ENCODE measurements at regions not wholly inside any gene's neighbourhood (a gene's known extent, or its start where the extent isn't known, plus 50 kb on each side); places are given as distances from the start of the nearest gene placed in this dataset.

- no peak for TF ChIP-seq CTCF (IDR thresholded peaks at IDR 0.05; ENCODE audit: insufficient read depth, low read depth, low read length)
- no peak overlapping the region for H3K4me3 ChIP-seq (ENCODE audit: low read depth, low read length)
- DNase-seq (ENCODE audit: low read depth): no peak
Observed at GRCh38 chr3:76011121-76011520, 225.8 kb upstream of the ZNF717 start.

GRCh38 chr3:76015496-76015895 lies 230.1 kb upstream of the ZNF717 start:
- no peak for DNase-seq (ENCODE audit: low read depth)
- TF ChIP-seq CTCF (IDR thresholded peaks at IDR 0.05; ENCODE audit: insufficient read depth, low read depth, low read length): no peak
- no peak overlapping the region for H3K4me3 ChIP-seq (ENCODE audit: low read depth, low read length)

GRCh38 chr3:76016111-76016510 lies 230.8 kb upstream of the ZNF717 start:
- no peak for TF ChIP-seq CTCF (IDR thresholded peaks at IDR 0.05; ENCODE audit: insufficient read depth, low read depth, low read length)
- DNase-seq (ENCODE audit: low read depth): no peak
- H3K4me3 ChIP-seq (ENCODE audit: low read depth, low read length): no peak overlapping the region

GRCh38 chr3:76016769-76017439 lies 231.6 kb upstream of the ZNF717 start:
- no peak for DNase-seq (ENCODE audit: low read depth)
- H3K4me3 ChIP-seq (ENCODE audit: low read depth, low read length): no peak overlapping the region
- TF ChIP-seq CTCF (IDR thresholded peaks at IDR 0.05; ENCODE audit: insufficient read depth, low read depth, low read length): no peak

- no peak overlapping the region for H3K4me3 ChIP-seq (ENCODE audit: low read depth, low read length)
- no peak for DNase-seq (ENCODE audit: low read depth)
- no peak for TF ChIP-seq CTCF (IDR thresholded peaks at IDR 0.05; ENCODE audit: insufficient read depth, low read depth, low read length)
Observed at GRCh38 chr3:76021376-76021775, 236.0 kb upstream of the ZNF717 start.

- DNase-seq (ENCODE audit: low read depth): peak; percentile 7
- TF ChIP-seq CTCF (IDR thresholded peaks at IDR 0.05; ENCODE audit: insufficient read depth, low read depth, low read length): peak; percentile 38
- H3K4me3 ChIP-seq (ENCODE audit: low read depth, low read length): no peak overlapping the region
Observed at GRCh38 chr3:76024640-76025039, 239.3 kb upstream of the ZNF717 start.

- no peak for DNase-seq (ENCODE audit: low read depth)
- TF ChIP-seq CTCF (IDR thresholded peaks at IDR 0.05; ENCODE audit: insufficient read depth, low read depth, low read length): no peak
- H3K4me3 ChIP-seq (ENCODE audit: low read depth, low read length): no peak overlapping the region
Observed at GRCh38 chr3:76025561-76025960, 240.2 kb upstream of the ZNF717 start.

Measured in fibroblast of villous mesenchyme (primary cell).